ENCODE measurements at regions not wholly inside any gene's neighbourhood (a gene's known extent, or its start where the extent isn't known, plus 50 kb on each side); places are given as distances from the start of the nearest gene placed in this dataset.

DNA sequence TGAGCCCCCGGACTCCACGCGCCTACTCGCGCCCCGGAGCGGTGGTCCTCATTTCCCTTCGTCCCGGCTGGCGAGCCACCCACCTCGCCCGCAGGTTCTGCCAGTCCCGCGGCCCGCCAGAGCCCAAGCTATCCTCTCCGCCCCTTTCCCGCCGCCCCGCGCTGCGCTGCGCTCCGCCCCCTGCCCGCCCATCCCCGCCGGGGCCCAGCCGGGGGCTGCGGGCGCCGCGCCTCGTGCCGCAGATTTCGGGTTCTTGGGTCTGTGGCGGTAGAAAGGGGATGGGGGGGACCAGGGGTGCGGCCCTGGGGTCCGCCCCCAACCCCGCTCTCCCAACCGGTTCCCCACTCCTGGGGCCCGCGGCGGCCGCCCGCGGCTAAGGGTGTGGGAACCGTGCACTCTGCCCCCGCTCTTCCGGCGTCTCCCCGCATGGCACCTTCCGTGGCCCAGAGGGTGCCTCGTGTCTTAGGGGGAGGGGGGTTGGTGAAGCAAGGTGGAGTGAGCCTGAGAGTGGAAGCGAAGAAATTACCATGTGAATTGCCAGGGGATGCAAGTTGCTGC lies 650.8 kb upstream of the DIPK2B start (continued):
- 0 out of 2 replicates have a peak, but pooled peaks have one; percentile 21 for TF ChIP-seq KDM2A (CRISPR knock-in tag; IDR thresholded peaks at IDR 0.05; ENCODE audit: borderline replicate concordance, low read depth)
- TF ChIP-seq RBFOX2 (IDR thresholded peaks at IDR 0.05; ENCODE audit: low read depth, low read length) = peak; percentile 66
- TF ChIP-seq ZSCAN22 (CRISPR knock-in tag; IDR thresholded peaks at IDR 0.05) = no peak
- peak in 1 of 2 experiments; percentile 50; a peak in 2 of 4 replicates for TF ChIP-seq POLR2A (IDR thresholded peaks at IDR 0.05; ENCODE audit: insufficient read depth in 1 of 2, low read depth in 2 of 2, low read length in 2 of 2)
- TF ChIP-seq MED13 (CRISPR knock-in tag; IDR thresholded peaks at IDR 0.05) = peak; percentile 40; the same call in 1 of the 2 replicates
- no peak for TF ChIP-seq SP140L (CRISPR knock-in tag; IDR thresholded peaks at IDR 0.05; ENCODE audit: borderline replicate concordance)
- 0 out of 2 replicates have a peak, but pooled peaks have one; percentile 30 for TF ChIP-seq NR2C2 (CRISPR knock-in tag; IDR thresholded peaks at IDR 0.05; ENCODE audit: borderline replicate concordance)
- TF ChIP-seq, protein P1, sequence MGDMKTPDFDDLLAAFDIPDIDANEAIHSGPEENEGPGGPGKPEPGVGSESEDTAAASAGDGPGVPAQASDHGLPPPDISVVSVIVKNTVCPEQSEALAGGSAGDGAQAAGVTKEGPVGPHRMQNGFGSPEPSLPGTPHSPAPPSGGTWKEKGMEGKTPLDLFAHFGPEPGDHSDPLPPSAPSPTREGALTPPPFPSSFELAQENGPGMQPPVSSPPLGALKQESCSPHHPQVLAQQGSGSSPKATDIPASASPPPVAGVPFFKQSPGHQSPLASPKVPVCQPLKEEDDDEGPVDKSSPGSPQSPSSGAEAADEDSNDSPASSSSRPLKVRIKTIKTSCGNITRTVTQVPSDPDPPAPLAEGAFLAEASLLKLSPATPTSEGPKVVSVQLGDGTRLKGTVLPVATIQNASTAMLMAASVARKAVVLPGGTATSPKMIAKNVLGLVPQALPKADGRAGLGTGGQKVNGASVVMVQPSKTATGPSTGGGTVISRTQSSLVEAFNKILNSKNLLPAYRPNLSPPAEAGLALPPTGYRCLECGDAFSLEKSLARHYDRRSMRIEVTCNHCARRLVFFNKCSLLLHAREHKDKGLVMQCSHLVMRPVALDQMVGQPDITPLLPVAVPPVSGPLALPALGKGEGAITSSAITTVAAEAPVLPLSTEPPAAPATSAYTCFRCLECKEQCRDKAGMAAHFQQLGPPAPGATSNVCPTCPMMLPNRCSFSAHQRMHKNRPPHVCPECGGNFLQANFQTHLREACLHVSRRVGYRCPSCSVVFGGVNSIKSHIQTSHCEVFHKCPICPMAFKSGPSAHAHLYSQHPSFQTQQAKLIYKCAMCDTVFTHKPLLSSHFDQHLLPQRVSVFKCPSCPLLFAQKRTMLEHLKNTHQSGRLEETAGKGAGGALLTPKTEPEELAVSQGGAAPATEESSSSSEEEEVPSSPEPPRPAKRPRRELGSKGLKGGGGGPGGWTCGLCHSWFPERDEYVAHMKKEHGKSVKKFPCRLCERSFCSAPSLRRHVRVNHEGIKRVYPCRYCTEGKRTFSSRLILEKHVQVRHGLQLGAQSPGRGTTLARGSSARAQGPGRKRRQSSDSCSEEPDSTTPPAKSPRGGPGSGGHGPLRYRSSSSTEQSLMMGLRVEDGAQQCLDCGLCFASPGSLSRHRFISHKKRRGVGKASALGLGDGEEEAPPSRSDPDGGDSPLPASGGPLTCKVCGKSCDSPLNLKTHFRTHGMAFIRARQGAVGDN (CRISPR knock-in tag; IDR thresholded peaks at IDR 0.05) = peak; percentile 45
- TF ChIP-seq SP5 (CRISPR knock-in tag; IDR thresholded peaks at IDR 0.05; ENCODE audit: borderline replicate concordance, low read depth) = peak; percentile 15; the same call in 1 of the 2 replicates
- TF ChIP-seq, protein P2, sequence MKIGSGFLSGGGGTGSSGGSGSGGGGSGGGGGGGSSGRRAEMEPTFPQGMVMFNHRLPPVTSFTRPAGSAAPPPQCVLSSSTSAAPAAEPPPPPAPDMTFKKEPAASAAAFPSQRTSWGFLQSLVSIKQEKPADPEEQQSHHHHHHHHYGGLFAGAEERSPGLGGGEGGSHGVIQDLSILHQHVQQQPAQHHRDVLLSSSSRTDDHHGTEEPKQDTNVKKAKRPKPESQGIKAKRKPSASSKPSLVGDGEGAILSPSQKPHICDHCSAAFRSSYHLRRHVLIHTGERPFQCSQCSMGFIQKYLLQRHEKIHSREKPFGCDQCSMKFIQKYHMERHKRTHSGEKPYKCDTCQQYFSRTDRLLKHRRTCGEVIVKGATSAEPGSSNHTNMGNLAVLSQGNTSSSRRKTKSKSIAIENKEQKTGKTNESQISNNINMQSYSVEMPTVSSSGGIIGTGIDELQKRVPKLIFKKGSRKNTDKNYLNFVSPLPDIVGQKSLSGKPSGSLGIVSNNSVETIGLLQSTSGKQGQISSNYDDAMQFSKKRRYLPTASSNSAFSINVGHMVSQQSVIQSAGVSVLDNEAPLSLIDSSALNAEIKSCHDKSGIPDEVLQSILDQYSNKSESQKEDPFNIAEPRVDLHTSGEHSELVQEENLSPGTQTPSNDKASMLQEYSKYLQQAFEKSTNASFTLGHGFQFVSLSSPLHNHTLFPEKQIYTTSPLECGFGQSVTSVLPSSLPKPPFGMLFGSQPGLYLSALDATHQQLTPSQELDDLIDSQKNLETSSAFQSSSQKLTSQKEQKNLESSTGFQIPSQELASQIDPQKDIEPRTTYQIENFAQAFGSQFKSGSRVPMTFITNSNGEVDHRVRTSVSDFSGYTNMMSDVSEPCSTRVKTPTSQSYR (CRISPR knock-in tag; IDR thresholded peaks at IDR 0.05; ENCODE audit: borderline replicate concordance) = peak; percentile 70
- TF ChIP-seq, protein P3, sequence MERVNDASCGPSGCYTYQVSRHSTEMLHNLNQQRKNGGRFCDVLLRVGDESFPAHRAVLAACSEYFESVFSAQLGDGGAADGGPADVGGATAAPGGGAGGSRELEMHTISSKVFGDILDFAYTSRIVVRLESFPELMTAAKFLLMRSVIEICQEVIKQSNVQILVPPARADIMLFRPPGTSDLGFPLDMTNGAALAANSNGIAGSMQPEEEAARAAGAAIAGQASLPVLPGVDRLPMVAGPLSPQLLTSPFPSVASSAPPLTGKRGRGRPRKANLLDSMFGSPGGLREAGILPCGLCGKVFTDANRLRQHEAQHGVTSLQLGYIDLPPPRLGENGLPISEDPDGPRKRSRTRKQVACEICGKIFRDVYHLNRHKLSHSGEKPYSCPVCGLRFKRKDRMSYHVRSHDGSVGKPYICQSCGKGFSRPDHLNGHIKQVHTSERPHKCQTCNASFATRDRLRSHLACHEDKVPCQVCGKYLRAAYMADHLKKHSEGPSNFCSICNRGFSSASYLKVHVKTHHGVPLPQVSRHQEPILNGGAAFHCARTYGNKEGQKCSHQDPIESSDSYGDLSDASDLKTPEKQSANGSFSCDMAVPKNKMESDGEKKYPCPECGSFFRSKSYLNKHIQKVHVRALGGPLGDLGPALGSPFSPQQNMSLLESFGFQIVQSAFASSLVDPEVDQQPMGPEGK (CRISPR knock-in tag; IDR thresholded peaks at IDR 0.05) = peak; percentile 60
- no peak for TF ChIP-seq ERF (CRISPR knock-in tag; IDR thresholded peaks at IDR 0.05)
- TF ChIP-seq ARHGAP35 (CRISPR knock-in tag; IDR thresholded peaks at IDR 0.05; ENCODE audit: borderline replicate concordance) = no peak
- TF ChIP-seq, protein P4, sequence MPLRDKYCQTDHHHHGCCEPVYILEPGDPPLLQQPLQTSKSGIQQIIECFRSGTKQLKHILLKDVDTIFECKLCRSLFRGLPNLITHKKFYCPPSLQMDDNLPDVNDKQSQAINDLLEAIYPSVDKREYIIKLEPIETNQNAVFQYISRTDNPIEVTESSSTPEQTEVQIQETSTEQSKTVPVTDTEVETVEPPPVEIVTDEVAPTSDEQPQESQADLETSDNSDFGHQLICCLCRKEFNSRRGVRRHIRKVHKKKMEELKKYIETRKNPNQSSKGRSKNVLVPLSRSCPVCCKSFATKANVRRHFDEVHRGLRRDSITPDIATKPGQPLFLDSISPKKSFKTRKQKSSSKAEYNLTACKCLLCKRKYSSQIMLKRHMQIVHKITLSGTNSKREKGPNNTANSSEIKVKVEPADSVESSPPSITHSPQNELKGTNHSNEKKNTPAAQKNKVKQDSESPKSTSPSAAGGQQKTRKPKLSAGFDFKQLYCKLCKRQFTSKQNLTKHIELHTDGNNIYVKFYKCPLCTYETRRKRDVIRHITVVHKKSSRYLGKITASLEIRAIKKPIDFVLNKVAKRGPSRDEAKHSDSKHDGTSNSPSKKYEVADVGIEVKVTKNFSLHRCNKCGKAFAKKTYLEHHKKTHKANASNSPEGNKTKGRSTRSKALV (CRISPR knock-in tag; IDR thresholded peaks at IDR 0.05) = 0 out of 2 replicates have a peak, but pooled peaks have one; percentile 20
- TF ChIP-seq GABPB1 (CRISPR knock-in tag; IDR thresholded peaks at IDR 0.05) = peak; percentile 71
- peak; percentile 46; the same call in 1 of the 2 replicates for TF ChIP-seq YEATS4 (CRISPR knock-in tag; IDR thresholded peaks at IDR 0.05; ENCODE audit: borderline replicate concordance)
- TF ChIP-seq GATAD2A (CRISPR knock-in tag; IDR thresholded peaks at IDR 0.05) = peak; percentile 13; the same call in 1 of the 2 replicates
- TF ChIP-seq SRY (CRISPR knock-in tag; IDR thresholded peaks at IDR 0.05) = no peak
- TF ChIP-seq ZFP41 (CRISPR knock-in tag; IDR thresholded peaks at IDR 0.05; ENCODE audit: borderline replicate concordance) = no peak
- TF ChIP-seq MYC (CRISPR knock-in tag; IDR thresholded peaks at IDR 0.05; ENCODE audit: borderline replicate concordance) = peak; percentile 68
